Fibroblast of lung (primary cell): ENCODE measurements at regions not wholly inside any gene's neighbourhood (a gene's known extent, or its start where the extent isn't known, plus 50 kb on each side); places are given as distances from the start of the nearest gene placed in this dataset.

Experiments
- EZH2 ChIP-seq: IDR thresholded peaks from 2 replicates; pipeline ENCODE4 v1.5.1; 2012; ENCODE audit warnings: low read length, control low read depth, mild to moderate bottlenecking; ENCODE audit errors: missing control alignments
- TF ChIP-seq, protein P1 (sequence below), 2 donors: IDR thresholded peaks in 1 of 2; conservative IDR thresholded peaks in 1 of 2; 1 replicate in 1 of 2; 2 replicates in 1 of 2; pipeline ENCODE4 v1.5.1; 2011 to 2012; ENCODE audit warnings: low read length in 2 of 2, control low read depth in 1 of 2, inconsistent platforms in 1 of 2, low read depth in 1 of 2, mild to moderate bottlenecking in 1 of 2

DNA sequence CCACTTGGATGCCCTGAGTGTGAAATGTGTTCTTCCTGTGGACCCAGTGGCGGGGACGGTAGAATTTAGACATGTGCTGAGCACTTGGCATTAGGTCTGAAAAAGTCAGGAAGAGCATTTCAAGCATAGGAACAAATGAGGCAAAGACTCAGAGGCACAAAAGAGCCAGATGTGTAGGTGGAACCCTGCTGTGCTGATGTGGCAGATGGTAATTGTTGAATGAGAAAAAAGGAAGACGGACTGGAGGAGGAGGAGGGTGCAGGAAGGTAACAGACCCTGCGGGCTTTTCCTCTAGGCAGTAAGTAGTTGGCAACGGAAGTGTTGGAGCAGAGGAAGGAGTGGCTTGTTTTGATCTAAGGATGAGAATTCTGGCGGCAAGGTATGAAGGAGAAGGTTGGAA is 985.8 kb downstream of the TBC1D22A start:
- TF ChIP-seq, protein P1, sequence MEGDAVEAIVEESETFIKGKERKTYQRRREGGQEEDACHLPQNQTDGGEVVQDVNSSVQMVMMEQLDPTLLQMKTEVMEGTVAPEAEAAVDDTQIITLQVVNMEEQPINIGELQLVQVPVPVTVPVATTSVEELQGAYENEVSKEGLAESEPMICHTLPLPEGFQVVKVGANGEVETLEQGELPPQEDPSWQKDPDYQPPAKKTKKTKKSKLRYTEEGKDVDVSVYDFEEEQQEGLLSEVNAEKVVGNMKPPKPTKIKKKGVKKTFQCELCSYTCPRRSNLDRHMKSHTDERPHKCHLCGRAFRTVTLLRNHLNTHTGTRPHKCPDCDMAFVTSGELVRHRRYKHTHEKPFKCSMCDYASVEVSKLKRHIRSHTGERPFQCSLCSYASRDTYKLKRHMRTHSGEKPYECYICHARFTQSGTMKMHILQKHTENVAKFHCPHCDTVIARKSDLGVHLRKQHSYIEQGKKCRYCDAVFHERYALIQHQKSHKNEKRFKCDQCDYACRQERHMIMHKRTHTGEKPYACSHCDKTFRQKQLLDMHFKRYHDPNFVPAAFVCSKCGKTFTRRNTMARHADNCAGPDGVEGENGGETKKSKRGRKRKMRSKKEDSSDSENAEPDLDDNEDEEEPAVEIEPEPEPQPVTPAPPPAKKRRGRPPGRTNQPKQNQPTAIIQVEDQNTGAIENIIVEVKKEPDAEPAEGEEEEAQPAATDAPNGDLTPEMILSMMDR (conservative IDR thresholded peaks at IDR 0.05 in 1 of 2, IDR thresholded peaks at IDR 0.05 in 1 of 2; ENCODE audit: low read depth in 1 of 2, low read length in 2 of 2), result no peak
- no peak for TF ChIP-seq EZH2
